ENCODE measurements at regions not wholly inside any gene's neighbourhood (a gene's known extent, or its start where the extent isn't known, plus 50 kb on each side); places are given as distances from the start of the nearest gene placed in this dataset.

- Histone ChIP-seq H3K9me3 (replicated peaks; ENCODE audit: insufficient read depth, low read length) (no peaks in the 10 kb centered on the region), H3K4me2 (ENCODE audit: low read depth, low read length) (no peak overlapping the region), H3K36me3 (replicated peaks; ENCODE audit: insufficient read depth, low read length) (no peaks in the 10 kb centered on the region), H2AFZ (ENCODE audit: low read length) (no peak overlapping the region), H3K27ac (ENCODE audit: low read length) (no peak overlapping the region), H3F3A (ENCODE audit: insufficient read depth, low read length) (no peaks in the 10 kb centered on the region), H3K9ac (ENCODE audit: low read length) (no peak overlapping the region), H3K79me2 (ENCODE audit: low read length) (no peaks in the 10 kb centered on the region), H3K4me1 (ENCODE audit: low read length) (no peaks in the 10 kb centered on the region), H4K20me1 (ENCODE audit: insufficient read depth, low read length) (no peaks in the 10 kb centered on the region), H3K27me3 (replicated peaks; ENCODE audit: insufficient read depth, low read length) (no peaks in the 10 kb centered on the region), H3K9me2 (replicated peaks; ENCODE audit: insufficient read depth, low read length) (no peaks in the 10 kb centered on the region), H3K4me3 (ENCODE audit: low read length) (no peak overlapping the region)
- TF ChIP-seq EZH2phosphoT487 (IDR thresholded peaks at IDR 0.05; ENCODE audit: low read length) (no peak), CTCF (IDR thresholded peaks at IDR 0.05; ENCODE audit: low read length) (no peak), EZH2 (optimal IDR thresholded peaks at IDR 0.05; ENCODE audit: low read depth, low read length) (no peak)
- DNase-seq: no peak
These were observed 104.6 kb upstream of the GDF10 start for GRCh38 chr10:47195274-47195885.

DNA sequence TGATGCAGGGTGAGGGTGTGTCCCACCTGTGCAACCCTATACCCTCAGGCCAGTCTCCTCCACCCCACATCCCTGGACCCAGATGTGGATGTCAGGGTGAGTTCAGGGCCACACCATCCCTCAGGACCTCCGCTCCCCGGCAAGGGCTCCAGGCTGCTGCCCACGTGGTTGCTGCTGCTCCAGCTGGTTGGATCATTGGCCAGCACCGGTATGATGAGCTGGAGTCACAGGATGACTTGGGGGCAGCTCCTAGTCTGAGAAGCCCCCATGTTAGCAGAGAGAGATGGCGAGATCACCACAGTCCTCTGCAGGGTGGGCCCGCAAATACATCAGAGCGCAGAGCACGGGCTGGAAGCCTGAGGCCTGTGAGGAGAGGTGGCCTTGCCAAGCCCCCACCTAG lies 103.3 kb upstream of the GDF10 start:
- no peaks in the 10 kb centered on the region for H3K79me2 ChIP-seq (ENCODE audit: low read length)
- H4K20me1 ChIP-seq (ENCODE audit: insufficient read depth, low read length): no peaks in the 10 kb centered on the region
- DNase-seq: no peak
- no peak overlapping the region for H3K4me3 ChIP-seq (ENCODE audit: low read length)
- H3K9me3 ChIP-seq (replicated peaks; ENCODE audit: insufficient read depth, low read length): no peaks in the 10 kb centered on the region
- TF ChIP-seq EZH2 (optimal IDR thresholded peaks at IDR 0.05; ENCODE audit: low read depth, low read length) (no peak), EZH2phosphoT487 (IDR thresholded peaks at IDR 0.05; ENCODE audit: low read length) (no peak), CTCF (IDR thresholded peaks at IDR 0.05; ENCODE audit: low read length) (no peak)
- H3K27me3 ChIP-seq (replicated peaks; ENCODE audit: insufficient read depth, low read length): no peaks in the 10 kb centered on the region
- no peaks in the 10 kb centered on the region for H3K9me2 ChIP-seq (replicated peaks; ENCODE audit: insufficient read depth, low read length)
- no peak overlapping the region for H3K27ac ChIP-seq (ENCODE audit: low read length)
- no peaks in the 10 kb centered on the region for H3K4me1 ChIP-seq (ENCODE audit: low read length)
- H3F3A ChIP-seq (ENCODE audit: insufficient read depth, low read length): no peaks in the 10 kb centered on the region
- H2AFZ ChIP-seq (ENCODE audit: low read length): no peak overlapping the region
- H3K36me3 ChIP-seq (replicated peaks; ENCODE audit: insufficient read depth, low read length): no peaks in the 10 kb centered on the region
- no peak overlapping the region for H3K9ac ChIP-seq (ENCODE audit: low read length)
- H3K4me2 ChIP-seq (ENCODE audit: low read depth, low read length): no peak overlapping the region

- no peak overlapping the region for H2AFZ ChIP-seq (ENCODE audit: low read length)
- no peak overlapping the region for H3K4me3 ChIP-seq (ENCODE audit: low read length)
- no peaks in the 10 kb centered on the region for H3K4me1 ChIP-seq (ENCODE audit: low read length)
- H3K27me3 ChIP-seq (replicated peaks; ENCODE audit: insufficient read depth, low read length): no peaks in the 10 kb centered on the region
- H3K9me3 ChIP-seq (replicated peaks; ENCODE audit: insufficient read depth, low read length): no peaks in the 10 kb centered on the region
- H3K9ac ChIP-seq (ENCODE audit: low read length): no peak overlapping the region
- DNase-seq: no peak
- no peak for TF ChIP-seq EZH2phosphoT487 (IDR thresholded peaks at IDR 0.05; ENCODE audit: low read length)
- no peak for TF ChIP-seq EZH2 (optimal IDR thresholded peaks at IDR 0.05; ENCODE audit: low read depth, low read length)
- no peak for TF ChIP-seq CTCF (IDR thresholded peaks at IDR 0.05; ENCODE audit: low read length)
- no peak overlapping the region for H3K4me2 ChIP-seq (ENCODE audit: low read depth, low read length)
- no peaks in the 10 kb centered on the region for H3F3A ChIP-seq (ENCODE audit: insufficient read depth, low read length)
- H3K27ac ChIP-seq (ENCODE audit: low read length): no peak overlapping the region
- H4K20me1 ChIP-seq (ENCODE audit: insufficient read depth, low read length): no peaks in the 10 kb centered on the region
- no peaks in the 10 kb centered on the region for H3K79me2 ChIP-seq (ENCODE audit: low read length)
- no peaks in the 10 kb centered on the region for H3K9me2 ChIP-seq (replicated peaks; ENCODE audit: insufficient read depth, low read length)
- no peaks in the 10 kb centered on the region for H3K36me3 ChIP-seq (replicated peaks; ENCODE audit: insufficient read depth, low read length)
These were observed 101.8 kb upstream of the GDF10 start for GRCh38 chr10:47198221-47198620.
